ENCODE measurements at regions not wholly inside any gene's neighbourhood (a gene's known extent, or its start where the extent isn't known, plus 50 kb on each side); places are given as distances from the start of the nearest gene placed in this dataset.

DNA sequence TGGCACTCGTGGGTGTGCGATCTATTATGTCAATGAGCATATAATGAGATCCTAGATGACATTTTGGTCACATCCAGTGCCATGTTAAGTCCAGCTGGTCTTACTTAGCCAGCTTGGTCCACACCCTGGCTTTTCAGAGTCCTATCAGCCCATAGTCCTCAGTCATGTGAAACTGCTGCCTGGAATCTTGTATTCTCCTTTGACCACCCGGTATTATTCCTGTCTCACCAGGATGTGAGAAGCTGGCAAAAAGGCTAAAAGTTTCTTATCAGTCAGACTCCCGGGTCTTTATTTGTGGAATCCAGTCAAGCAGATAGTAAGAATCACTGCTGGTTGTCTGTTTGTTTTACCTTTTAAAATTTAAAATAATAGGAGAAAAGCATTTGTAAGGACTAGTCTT is 705.6 kb upstream of the GHITM start:
- H3K4me1 ChIP-seq = no peaks in the 10 kb centered on the region
- H3K27me3 ChIP-seq = no peaks in the 10 kb centered on the region
- no peak overlapping the region for H3K27ac ChIP-seq
- intact Hi-C loops (cut with DNase I; ENCODE audit: low total_unique reads) = no loop called here
- no peak overlapping the region for H3K4me3 ChIP-seq
- DNase-seq = no peak
- H3K9me3 ChIP-seq = no peaks in the 10 kb centered on the region
- H3K36me3 ChIP-seq = no peaks in the 10 kb centered on the region
- TF ChIP-seq POLR2A (IDR thresholded peaks at IDR 0.05) = no peak
- TF ChIP-seq, protein P1, sequence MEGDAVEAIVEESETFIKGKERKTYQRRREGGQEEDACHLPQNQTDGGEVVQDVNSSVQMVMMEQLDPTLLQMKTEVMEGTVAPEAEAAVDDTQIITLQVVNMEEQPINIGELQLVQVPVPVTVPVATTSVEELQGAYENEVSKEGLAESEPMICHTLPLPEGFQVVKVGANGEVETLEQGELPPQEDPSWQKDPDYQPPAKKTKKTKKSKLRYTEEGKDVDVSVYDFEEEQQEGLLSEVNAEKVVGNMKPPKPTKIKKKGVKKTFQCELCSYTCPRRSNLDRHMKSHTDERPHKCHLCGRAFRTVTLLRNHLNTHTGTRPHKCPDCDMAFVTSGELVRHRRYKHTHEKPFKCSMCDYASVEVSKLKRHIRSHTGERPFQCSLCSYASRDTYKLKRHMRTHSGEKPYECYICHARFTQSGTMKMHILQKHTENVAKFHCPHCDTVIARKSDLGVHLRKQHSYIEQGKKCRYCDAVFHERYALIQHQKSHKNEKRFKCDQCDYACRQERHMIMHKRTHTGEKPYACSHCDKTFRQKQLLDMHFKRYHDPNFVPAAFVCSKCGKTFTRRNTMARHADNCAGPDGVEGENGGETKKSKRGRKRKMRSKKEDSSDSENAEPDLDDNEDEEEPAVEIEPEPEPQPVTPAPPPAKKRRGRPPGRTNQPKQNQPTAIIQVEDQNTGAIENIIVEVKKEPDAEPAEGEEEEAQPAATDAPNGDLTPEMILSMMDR (IDR thresholded peaks at IDR 0.05) = no peak

DNA sequence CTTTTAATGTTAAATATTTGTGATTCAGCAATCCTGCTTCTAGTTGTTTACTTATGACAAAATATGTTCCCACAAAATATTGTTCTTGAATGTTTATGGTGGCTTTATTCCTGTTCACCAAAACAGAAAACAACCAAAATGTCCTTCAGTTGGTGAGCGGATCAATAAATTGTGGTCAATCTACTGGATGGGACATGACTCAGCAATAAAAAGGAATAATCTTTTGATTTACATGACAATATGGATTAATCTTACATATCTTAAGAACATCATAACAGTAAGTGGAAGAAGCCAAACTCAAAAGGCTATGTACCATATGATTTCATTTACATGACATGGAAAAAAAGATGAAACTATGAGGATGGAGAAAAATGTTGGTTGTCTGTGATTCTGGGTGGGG is 691.3 kb upstream of the GHITM start:
- H3K4me1 ChIP-seq = no peaks in the 10 kb centered on the region
- H3K36me3 ChIP-seq = no peaks in the 10 kb centered on the region
- intact Hi-C loops (cut with DNase I; ENCODE audit: low total_unique reads) = no loop called here
- no peaks in the 10 kb centered on the region for H3K9me3 ChIP-seq
- no peak overlapping the region for H3K4me3 ChIP-seq
- DNase-seq = no peak
- TF ChIP-seq POLR2A (IDR thresholded peaks at IDR 0.05) = no peak
- TF ChIP-seq, protein P1 (IDR thresholded peaks at IDR 0.05) = no peak
- H3K27me3 ChIP-seq = no peaks in the 10 kb centered on the region
- H3K27ac ChIP-seq = no peak overlapping the region

DNA sequence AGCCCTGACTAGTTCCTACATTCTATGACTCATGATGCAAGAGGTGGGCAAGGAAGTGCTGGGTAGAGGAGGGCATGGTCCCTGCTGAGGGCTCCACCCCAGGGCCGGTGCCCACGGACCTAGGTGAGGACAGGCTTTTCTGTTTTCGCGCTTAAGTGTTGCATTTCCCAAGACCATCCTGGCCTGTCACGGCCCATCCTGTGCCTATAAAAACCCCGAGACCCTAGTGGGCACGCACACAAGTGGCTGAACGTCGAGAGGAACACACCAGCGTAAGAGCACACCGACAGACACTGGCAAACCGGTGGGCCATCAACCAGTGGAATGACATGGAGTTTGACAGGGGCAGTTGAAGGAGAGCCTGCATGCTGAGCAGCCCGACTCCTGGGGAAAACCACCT is 680.7 kb upstream of the GHITM start:
- Histone ChIP-seq H3K9me3 (no peaks in the 10 kb centered on the region), H3K36me3 (no peaks in the 10 kb centered on the region), H3K27ac (no peak overlapping the region), H3K4me1 (no peaks in the 10 kb centered on the region), H3K4me3 (no peak overlapping the region), H3K27me3 (no peaks in the 10 kb centered on the region)
- intact Hi-C loops (cut with DNase I; ENCODE audit: low total_unique reads) = no loop called here
- no peak for TF ChIP-seq POLR2A (IDR thresholded peaks at IDR 0.05)
- TF ChIP-seq, protein P1 (IDR thresholded peaks at IDR 0.05) = no peak
- DNase-seq = no peak

DNA sequence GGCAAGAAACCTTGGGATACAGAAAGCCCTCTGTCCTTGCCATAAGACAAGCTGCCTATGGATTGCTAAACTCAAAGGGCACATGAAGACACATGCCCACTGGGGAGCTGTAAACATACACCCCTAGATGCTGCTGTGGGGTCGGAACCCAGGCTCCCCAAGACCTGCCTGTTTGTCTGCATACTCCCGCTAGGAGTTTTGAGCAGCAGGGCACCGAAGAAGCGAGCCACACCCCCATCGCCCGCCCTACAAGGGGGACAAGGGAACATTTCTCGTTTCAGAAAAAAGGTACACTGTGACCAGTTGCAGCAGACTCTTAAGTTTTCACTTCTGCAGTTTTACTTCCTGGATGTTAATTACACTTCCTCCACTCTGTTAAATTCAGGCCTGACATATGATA is 680.2 kb upstream of the GHITM start:
- Histone ChIP-seq H3K4me3 (no peak overlapping the region), H3K27me3 (no peaks in the 10 kb centered on the region), H3K9me3 (no peaks in the 10 kb centered on the region), H3K36me3 (no peaks in the 10 kb centered on the region), H3K4me1 (no peaks in the 10 kb centered on the region), H3K27ac (no peak overlapping the region)
- DNase-seq = no peak
- intact Hi-C loops (cut with DNase I; ENCODE audit: low total_unique reads) = no loop called here
- no peak for TF ChIP-seq POLR2A (IDR thresholded peaks at IDR 0.05)
- TF ChIP-seq, protein P1 (IDR thresholded peaks at IDR 0.05) = no peak

DNA sequence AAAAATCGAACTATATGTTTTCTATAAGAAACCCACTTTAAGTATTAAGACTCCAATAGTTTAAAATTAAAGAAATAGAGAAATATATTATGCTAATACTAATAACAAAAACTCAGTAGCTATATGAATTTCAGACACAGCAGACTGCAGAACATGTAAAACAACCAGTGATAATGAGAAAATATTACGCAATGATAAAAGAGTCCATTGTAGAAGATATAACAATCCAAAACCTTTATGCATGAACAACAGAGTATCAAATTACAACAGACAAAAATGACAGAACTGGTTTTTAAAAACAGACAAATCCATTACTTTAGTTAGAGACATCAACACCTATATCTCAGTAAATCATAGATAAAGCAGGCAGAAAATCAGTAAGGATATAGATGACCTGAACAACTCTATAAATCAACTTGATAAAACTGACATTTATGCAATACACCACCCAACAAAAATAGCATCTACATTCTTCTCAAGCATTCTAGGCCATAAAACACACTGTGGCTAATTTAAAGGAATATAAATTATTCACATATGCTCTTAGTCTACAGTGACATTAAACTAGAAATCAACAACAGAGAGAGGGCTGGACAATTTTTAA is 669.5 kb upstream of the GHITM start:
- intact Hi-C loops (cut with DNase I; ENCODE audit: low total_unique reads) = no loop called here
- no peaks in the 10 kb centered on the region for H3K27me3 ChIP-seq
- no peaks in the 10 kb centered on the region for H3K9me3 ChIP-seq
- TF ChIP-seq POLR2A (IDR thresholded peaks at IDR 0.05) = no peak
- TF ChIP-seq, protein P1 (IDR thresholded peaks at IDR 0.05) = no peak
- no peak overlapping the region for H3K27ac ChIP-seq
- DNase-seq = no peak
- H3K36me3 ChIP-seq = no peaks in the 10 kb centered on the region
- no peaks in the 10 kb centered on the region for H3K4me1 ChIP-seq
- H3K4me3 ChIP-seq = no peak overlapping the region

Measured in uterus (tissue), 3 donors.